ENCODE measurements at regions not wholly inside any gene's neighbourhood (a gene's known extent, or its start where the extent isn't known, plus 50 kb on each side); places are given as distances from the start of the nearest gene placed in this dataset.

DNA sequence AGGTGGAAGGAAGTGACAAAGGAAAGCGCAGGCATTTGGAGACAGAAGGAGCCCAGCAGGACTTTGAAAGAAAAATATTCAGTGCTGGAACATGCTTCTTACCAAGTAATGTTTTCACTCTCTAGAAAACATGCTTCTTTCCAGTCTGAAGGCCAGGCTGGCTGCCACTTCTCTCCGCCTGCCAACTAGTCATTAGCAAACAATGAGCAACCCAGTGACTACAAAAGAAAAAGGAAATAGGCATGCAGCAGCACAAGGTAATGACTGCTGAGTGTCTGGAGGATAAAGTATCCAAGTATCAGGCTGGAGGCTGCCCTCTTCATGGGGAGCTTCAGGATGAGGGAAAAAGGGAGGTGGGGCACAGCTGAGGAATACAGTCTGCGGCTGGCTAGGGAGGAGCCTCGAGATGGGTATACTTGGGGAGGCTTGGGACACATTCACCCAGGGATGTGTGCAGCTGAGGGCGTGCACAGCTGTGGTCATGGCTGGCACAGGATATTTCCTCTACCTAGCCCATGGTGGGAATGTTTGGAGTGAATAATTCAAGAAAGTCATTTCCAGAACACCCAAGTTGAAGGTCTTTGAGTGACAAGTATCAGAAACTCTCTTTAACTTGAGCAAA, 161.5 kb upstream of the KIF2A start:
- 79% methylated on average over 5 of the region's 5 CpGs for WGBS (ENCODE audit: insufficient coverage)
- H3K4me3 Mint-ChIP-seq, result no peak overlapping the region
- intact Hi-C loops (cut with micrococcal nuclease), result no loop called here

DNA sequence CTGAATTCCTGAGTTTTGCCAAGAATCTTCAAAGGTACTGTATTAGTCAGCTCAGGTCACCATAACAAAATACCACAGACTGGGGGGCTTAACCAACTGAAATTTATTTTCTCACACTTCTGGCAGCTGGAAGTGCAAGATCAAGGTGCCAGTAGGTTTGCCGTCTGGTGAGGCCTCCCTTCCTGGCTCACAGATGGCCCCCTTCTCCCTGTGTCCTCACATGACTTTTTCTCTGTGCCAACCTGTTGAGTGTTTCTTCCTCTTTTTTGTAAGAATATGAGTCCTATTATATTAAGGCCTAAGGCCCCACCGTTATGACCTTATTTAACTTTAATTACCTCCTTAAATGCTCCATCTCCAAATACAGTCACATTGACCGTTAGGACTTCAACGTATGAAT, 156.1 kb upstream of the KIF2A start:
- TF ChIP-seq, protein P1, sequence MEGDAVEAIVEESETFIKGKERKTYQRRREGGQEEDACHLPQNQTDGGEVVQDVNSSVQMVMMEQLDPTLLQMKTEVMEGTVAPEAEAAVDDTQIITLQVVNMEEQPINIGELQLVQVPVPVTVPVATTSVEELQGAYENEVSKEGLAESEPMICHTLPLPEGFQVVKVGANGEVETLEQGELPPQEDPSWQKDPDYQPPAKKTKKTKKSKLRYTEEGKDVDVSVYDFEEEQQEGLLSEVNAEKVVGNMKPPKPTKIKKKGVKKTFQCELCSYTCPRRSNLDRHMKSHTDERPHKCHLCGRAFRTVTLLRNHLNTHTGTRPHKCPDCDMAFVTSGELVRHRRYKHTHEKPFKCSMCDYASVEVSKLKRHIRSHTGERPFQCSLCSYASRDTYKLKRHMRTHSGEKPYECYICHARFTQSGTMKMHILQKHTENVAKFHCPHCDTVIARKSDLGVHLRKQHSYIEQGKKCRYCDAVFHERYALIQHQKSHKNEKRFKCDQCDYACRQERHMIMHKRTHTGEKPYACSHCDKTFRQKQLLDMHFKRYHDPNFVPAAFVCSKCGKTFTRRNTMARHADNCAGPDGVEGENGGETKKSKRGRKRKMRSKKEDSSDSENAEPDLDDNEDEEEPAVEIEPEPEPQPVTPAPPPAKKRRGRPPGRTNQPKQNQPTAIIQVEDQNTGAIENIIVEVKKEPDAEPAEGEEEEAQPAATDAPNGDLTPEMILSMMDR (IDR thresholded peaks at IDR 0.05), result no peak
- peaks cover 4% of the 10 kb centered on the region for H3K9me3 ChIP-seq (ENCODE audit: control insufficient read depth, insufficient read depth, low read length)
- 33% methylated on average over 1 of the region's 4 CpGs for WGBS (ENCODE audit: insufficient coverage)
- Mint-ChIP-seq H3K27ac (no peak overlapping the region), H3K27me3 (ENCODE audit: low read depth in 2 of 2) (peaks cover 7 to 14% of the 10 kb centered on the region in 2 donors), H3K36me3 (no peaks in the 10 kb centered on the region), H3K4me1 (no peaks in the 10 kb centered on the region), H3K9me3 (peaks cover 4% of the 10 kb centered on the region in 2 donors), H3K4me3 (no peak overlapping the region)
- no peak overlapping the region for H3K4me3 ChIP-seq (ENCODE audit: low read length)
- H3K36me3 ChIP-seq (ENCODE audit: control insufficient read depth, insufficient read depth, low read length), result no peaks in the 10 kb centered on the region
- ATAC-seq (no peak), DNase-seq (no peak)
- intact Hi-C loops (cut with micrococcal nuclease), result no loop called here
- H3K4me1 ChIP-seq (ENCODE audit: control insufficient read depth, insufficient read depth, low read length), result no peaks in the 10 kb centered on the region
- H3K27ac ChIP-seq (ENCODE audit: low read length), result no peak overlapping the region
- H3K27me3 ChIP-seq (ENCODE audit: control insufficient read depth, insufficient read depth, low read length), result no peaks in the 10 kb centered on the region

More for the DNA sequence above, 161.5 kb upstream of the KIF2A start:
- Mint-ChIP-seq H3K36me3 (no peaks in the 10 kb centered on the region), H3K27ac (no peak overlapping the region), H3K4me1 (no peaks in the 10 kb centered on the region), H3K9me3 (no peaks in the 10 kb centered on the region), H3K27me3 (ENCODE audit: low read depth in 2 of 2) (peaks cover 7 to 34% of the 10 kb centered on the region in 2 donors)
- Histone ChIP-seq H3K27ac (ENCODE audit: low read length) (no peak overlapping the region), H3K36me3 (ENCODE audit: control insufficient read depth, insufficient read depth, low read length) (no peaks in the 10 kb centered on the region), H3K27me3 (ENCODE audit: control insufficient read depth, insufficient read depth, low read length) (no peaks in the 10 kb centered on the region), H3K4me3 (ENCODE audit: low read length) (no peak overlapping the region), H3K4me1 (ENCODE audit: control insufficient read depth, insufficient read depth, low read length) (no peaks in the 10 kb centered on the region), H3K9me3 (ENCODE audit: control insufficient read depth, insufficient read depth, low read length) (peaks cover 4% of the 10 kb centered on the region)
- no peak for DNase-seq
- no peak for ATAC-seq
- TF ChIP-seq, protein P1 (IDR thresholded peaks at IDR 0.05), result no peak

DNA sequence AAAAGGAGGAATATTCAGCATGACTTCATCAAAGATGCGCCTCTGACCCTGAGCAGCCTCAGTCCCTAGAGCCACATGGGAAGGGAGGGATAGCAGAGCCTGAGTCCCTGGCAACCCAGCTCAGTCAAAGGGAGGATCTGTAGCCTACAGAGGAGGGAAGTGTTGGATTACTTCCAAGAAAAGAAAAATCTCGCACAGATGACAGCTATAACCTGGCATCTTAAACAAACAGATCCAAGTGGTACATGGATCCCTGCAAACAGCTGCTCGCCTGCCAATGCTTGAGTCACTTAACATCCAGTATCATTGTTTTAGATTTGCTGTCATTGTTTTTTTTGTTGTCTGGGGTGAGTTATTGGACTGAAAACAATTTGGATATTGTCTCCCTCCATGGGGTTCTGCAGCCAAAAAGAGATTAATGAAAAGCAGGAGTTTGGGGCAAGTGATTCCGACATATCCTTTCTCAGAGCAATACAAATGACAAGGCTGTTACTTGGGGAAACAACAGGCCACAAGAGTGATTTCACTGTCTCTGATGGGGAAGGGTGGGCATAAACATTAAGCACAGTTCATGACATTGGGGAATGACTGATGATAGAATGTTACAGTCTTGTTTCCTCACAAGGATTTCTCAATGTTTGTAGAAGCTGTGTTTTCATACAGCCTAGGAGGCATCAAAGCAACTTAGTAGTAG, 153.5 kb upstream of the KIF2A start:
- intact Hi-C loops (cut with micrococcal nuclease), result no loop called here
- Mint-ChIP-seq H3K27ac (no peak overlapping the region), H3K27me3 (ENCODE audit: low read depth in 2 of 2) (peaks cover 2 to 12% of the 10 kb centered on the region in 2 donors), H3K36me3 (no peaks in the 10 kb centered on the region), H3K4me3 (no peak overlapping the region), H3K4me1 (no peaks in the 10 kb centered on the region), H3K9me3 (peaks cover 6 to 7% of the 10 kb centered on the region in 2 donors)
- Histone ChIP-seq H3K27ac (ENCODE audit: low read length) (no peak overlapping the region), H3K36me3 (ENCODE audit: control insufficient read depth, insufficient read depth, low read length) (no peaks in the 10 kb centered on the region), H3K27me3 (ENCODE audit: control insufficient read depth, insufficient read depth, low read length) (no peaks in the 10 kb centered on the region), H3K4me3 (ENCODE audit: low read length) (no peak overlapping the region), H3K4me1 (ENCODE audit: control insufficient read depth, insufficient read depth, low read length) (no peaks in the 10 kb centered on the region), H3K9me3 (ENCODE audit: control insufficient read depth, insufficient read depth, low read length) (peaks cover 4% of the 10 kb centered on the region)
- WGBS (ENCODE audit: insufficient coverage), result 86% methylated on average over 4 of the region's 4 CpGs
- ATAC-seq, result no peak
- TF ChIP-seq, protein P1 (IDR thresholded peaks at IDR 0.05), result no peak
- DNase-seq, result no peak

Measured in natural killer cell (primary cell).